ENCODE measurements at regions not wholly inside any gene's neighbourhood (a gene's known extent, or its start where the extent isn't known, plus 50 kb on each side); places are given as distances from the start of the nearest gene placed in this dataset.

- DNase-seq, result no peak
Measured at GRCh38 chr3:14338898-14339458, 63.4 kb upstream of the SLC6A6 start.

- DNase-seq, result no peak
Measured at GRCh38 chr3:14340960-14341708, 61.3 kb upstream of the SLC6A6 start.

- no peak for DNase-seq
Measured at GRCh38 chr3:14343338-14344112, 58.9 kb upstream of the SLC6A6 start.

- DNase-seq, result no peak
Measured at GRCh38 chr3:14344351-14344750, 58.1 kb upstream of the SLC6A6 start.

GRCh38 chr3:14345496-14346150 is 56.8 kb upstream of the SLC6A6 start:
- no peak for DNase-seq

GRCh38 chr3:14346191-14346590 is 56.2 kb upstream of the SLC6A6 start:
- DNase-seq, result no peak

GRCh38 chr3:14346642-14347041 is 55.8 kb upstream of the SLC6A6 start:
- no peak for DNase-seq

GRCh38 chr3:14347110-14347509 is 55.3 kb upstream of the SLC6A6 start:
- DNase-seq, result no peak

- no peak for DNase-seq
Measured at GRCh38 chr3:14351617-14352001, 50.8 kb upstream of the SLC6A6 start.

- DNase-seq, result no peak
Measured at GRCh38 chr3:14352002-14352627, 50.3 kb upstream of the SLC6A6 start.
